NCI-H510A treated with DMSO at 0.1 percent for 48 hours (cell line): ENCODE measurements at regions not wholly inside any gene's neighbourhood (a gene's known extent, or its start where the extent isn't known, plus 50 kb on each side); places are given as distances from the start of the nearest gene placed in this dataset.
"Not testable (repeated sequence)": the region's sequence is repeated elsewhere in the genome, so short reads cannot be mapped to it uniquely, and the experiment has no call there.

Experiments
- DNase-seq: peaks from one replicate; lab custom pipeline; 2025; lab: John Stamatoyannopoulos, UW

DNA sequence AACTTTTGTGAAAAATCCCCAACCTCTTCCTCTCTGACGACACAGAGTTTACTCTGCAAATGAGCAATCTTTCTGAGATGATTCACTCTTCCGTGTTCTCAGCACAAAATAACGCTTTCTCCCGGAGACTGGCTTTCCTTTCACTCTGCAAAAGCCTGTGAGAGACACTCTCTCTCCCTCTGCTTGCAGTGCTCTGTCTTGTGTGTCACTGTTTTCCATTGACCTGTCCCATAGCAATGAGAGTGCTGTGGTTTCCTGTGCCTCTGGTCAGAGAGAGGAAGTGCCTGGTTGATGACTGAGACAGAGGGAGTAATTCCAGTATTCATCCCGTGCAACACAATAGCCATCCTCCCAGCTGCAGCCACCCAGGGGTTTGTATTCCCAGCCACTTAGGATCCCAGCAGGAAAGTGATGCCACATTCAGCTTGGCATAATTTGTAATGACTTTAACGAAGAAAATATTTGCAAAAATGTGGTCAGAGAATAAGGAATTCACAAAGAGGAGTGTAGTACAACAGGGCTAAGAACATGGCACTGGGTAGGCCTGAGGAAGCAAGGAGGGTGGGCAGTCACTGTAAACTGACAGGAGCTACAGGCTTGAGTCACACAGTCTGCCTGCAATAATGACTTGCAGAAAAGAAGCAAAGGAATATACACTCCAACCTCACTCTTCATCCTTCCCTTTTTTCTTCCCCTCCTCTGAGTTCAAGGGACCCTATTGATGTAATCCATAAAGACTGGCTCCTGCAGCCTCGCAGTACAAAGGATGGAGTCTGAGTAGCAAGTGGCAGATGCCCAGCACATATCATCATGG is 463.5 kb upstream of the RGMB start:
- no peak for DNase-seq

DNA sequence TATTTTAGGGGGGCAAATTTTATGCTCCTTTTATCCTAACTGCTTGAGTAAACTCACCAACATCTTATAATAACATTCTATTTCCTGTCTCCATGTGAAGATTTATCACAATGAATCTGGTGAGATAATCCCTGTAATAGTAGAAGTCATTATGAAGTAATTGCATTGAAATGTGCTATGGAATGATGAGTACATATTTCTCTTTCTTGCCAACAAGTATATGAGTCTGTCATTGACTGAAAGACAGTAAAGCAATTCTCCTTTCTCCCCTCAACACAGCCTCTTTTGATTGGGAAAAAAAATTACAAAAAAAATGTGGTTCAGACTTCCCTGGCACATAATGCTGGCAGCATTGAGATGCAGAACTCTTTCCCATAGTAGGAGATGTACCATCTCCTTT is 459.2 kb upstream of the RGMB start:
- no peak for DNase-seq

DNA sequence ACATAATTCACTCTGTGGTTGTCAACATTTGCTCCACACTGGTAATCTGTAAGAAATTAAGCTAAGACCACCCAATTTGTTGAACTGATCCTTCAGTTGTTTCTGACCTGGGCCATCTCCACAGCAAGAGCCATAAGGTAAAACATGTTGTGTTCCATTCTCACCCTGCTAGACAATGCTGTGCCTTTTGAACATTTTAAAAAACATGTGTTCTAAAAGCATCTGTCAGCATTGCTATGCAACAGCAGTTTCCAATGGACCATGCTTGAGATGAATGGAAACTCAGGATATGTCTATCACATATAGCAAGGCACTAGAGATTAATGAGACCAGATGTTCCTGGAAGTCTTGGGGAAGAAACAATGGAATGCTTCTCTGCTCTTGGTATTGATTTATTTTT is 455.1 kb upstream of the RGMB start:
- no peak for DNase-seq

DNA sequence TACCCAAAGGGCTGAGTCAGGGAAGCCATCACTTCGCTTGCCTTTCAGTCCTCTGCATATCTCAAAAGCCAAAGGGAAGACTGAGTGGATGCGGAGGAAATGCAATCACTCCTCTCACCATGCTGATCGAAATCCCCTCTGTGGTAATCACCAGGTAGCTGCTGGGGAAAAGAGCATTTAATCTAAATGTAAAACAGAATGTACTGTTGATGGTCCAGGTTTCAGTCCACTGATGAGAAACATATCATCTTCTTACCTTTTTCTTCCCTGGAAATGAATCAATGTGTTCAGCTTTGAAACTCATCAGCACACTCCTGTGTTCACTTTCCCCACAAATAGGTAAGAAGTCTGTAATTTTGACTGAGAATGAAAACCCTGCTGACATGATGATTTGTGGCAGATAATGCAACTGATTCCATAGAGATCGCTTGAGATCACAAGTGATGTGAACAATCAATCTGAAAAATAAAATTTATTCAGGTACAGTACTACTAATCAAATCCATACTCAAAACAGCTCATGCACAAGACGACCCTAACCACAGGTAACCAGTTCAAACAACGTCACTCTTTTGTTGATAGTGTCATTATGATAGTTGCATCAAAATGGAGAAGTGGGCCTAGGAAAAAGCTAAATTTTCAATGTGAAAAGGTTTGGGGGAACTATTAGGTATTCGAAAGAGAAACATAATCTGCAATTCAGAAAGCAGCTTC is 454.0 kb upstream of the RGMB start:
- DNase-seq: no peak

DNA sequence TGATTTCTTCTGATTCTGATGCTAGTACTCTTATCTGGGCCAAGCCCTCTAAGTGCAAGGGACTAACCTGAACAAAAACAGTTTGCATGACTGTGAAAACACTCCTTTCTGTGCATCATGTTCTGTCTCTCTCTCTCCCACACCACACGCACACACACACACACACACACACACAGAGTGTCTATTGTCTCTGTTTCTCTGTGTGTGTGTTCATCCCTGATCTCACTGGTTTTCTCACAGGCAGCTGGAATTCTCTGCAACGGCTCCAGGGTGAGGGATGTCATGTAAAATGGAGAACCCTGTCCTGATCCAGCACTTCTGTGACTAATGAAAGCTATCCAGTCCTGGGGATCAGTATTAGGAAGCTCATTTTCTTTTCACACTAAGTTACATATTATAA is 453.1 kb upstream of the RGMB start:
- no peak for DNase-seq

DNA sequence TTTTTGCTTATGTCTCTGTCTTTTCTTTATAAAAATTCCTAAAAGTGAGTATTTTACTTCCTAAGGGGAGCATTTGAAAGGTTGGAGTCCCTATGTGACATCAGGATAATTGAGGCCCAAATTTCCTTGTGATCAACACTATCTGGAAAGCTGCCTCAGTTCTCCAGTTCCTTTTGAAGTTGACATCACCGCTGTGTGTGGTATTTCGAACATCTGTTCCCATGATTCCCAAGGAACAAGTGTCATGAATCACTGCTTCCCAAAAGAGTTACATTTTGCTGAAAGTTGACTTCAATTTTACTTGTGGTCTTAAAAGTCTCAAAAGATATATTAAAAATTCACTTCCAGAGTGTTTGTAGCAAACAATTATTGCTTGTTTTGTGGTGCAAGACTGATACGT is 452.1 kb upstream of the RGMB start:
- DNase-seq: no peak

DNA sequence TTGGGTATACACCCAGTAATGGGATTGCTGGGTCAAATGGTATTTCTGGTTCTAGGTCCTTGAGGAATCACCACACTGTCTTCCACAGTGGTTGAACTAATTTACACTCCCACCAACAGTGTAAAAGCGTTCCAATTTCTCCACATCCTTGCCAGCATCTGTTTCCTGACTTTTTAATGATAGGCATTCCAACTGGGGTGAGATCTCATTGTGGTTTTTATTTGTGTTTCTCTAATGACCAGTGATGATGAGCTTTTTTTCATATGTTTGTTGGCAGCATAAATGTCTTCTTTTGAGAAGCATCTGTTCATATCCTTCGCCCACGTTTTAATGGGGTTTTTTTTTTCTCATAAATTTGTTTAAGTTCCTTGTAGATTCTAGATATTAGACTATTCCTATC is 448.3 kb upstream of the RGMB start:
- not testable (repeated sequence) for DNase-seq

DNA sequence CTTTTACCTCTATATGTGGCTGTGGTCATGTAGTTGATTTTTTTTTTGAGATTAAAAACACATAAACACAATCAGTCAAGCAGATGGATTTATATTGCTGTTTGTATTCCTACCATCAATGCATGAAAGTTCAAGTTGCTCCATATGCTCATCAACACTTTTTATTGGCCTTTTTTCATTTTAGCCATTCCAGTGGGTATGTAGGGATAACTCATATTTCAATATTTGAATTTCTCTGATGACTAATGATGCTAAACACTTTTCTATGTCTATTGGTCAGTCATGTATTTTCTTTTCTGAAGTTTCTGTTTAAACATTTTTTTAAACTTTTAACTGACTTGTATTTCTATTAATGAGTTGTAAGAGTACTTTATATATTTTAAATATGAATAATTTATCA is 445.4 kb upstream of the RGMB start:
- no peak for DNase-seq

DNA sequence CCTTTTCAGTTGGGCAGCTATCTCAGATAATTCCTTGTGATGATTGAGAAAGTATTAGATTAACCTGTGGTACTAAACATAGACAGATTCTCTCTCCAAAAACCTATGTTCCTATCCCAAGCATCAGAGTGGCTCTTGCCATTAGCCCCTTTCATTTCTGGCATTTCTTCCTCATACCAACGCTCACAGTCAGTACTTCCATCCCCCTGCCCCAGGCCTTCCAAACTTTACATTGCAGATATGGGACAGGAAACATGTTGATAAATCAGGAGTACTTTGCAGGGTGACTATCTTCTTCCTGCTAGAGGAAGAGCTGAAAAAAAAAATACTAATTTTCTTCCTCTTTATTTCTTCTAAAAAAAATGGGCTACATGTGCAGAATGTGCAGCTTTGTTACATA is 442.6 kb upstream of the RGMB start:
- no peak for DNase-seq

DNA sequence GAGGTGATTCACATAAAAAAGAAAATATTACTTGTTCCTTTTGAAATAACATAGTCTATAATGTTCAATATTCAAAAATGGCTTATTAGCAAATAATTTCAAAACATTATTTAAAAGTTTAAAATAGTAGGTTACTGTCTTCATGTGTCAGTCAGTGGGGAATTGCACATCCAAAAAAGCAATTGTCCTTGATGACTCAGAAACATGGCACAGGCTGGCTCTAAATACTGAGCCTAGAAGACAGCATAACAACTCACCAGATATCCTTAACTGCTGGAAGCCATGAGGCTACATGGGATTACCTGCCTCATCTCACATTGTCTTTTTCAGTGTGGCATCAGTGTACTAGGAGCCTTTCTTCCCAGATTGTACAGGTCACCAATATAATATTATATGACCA is 439.5 kb upstream of the RGMB start:
- DNase-seq: no peak

DNA sequence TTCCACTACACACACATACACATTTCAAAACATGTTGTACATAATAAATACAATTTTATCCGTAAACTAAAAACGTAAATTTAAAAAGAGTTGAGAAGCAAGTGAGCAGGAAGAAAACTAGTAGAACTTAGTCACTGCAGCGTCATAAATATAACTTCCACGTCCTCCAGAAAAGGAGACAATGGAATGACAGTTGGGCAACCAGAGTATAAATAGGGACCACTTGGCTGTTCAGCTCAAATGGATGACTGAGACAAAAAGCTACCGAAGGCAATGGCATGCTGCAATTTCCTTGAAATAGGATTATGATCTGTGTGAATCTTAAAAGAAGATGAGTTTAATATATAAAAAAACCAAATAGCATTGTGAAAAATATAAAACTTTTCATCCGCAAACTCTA is 438.5 kb upstream of the RGMB start:
- DNase-seq: no peak

DNA sequence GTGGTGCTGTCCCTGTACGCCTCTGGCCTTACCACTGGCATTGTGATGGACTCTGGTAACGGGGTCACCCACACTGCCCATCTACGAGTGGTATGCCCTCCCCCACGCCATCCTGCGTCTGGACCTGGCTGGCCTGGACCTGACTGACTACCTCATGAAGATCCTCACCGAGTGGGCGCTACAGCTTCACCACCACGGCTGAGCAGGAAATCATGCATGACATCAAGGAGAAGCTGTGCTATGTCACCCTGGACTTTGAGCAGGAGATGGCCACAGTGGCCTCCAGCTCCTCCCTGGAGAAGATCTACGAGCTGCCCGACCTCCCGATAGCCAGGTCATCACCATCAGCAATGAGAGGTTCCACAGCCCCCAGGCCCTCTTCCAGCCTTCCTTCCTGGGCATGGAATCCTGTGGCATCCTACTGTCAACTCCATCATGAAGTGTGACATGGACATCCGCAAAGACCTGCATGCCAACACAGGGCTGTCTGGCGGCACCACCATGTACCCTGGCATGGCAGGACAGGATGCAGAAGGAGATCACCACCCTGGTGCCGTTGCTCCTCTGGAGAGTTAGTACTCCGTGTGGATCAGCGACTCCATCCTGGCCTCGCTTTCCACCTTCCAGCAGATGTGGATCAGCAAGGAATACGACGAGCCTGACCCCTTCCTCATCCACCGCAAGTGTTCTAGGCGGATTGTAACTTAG is 434.2 kb upstream of the RGMB start:
- DNase-seq: no peak

DNA sequence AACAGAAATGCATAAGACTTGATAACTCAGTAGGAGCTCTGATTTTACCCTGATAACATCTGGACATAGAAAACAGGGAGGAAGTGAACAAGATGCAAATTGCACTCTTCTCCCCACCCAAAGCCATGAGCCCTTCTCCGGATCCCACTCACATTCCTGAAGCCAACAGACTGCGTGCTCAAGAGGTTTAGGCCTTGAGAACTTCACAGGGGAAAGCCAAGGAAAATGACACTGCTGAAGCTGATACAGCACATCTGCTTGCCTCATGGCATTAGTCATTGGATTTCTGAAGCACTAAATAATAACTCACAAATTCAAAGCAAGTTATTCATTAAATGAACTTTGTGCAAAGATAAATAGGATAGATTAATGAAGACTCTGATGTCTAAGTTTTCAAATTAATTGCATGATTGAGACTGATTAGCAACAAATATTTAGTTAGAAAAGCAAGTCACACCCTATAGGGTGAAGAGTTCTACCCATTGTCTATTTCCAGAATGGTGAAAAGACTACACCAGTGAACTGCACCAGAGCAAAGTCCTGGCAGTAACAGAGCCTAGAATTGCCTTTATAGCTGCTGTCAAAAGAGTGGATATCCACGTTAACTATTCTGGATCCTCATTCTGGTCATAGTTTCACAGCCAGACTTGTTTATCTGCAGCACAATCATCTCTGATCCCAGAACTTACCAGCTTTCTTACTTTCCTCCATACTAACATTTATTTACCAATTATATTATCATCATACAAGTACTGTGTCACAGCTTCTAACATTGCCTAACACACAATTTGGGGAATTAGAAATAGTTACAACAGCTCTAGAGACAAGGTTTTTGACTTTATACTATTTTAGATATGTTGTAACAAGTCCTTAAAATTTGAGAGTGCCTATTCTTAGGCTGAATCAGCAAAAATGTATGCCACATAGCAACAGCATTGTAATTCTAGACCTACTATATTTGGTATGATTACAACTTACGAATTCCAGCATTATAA is 432.1 kb upstream of the RGMB start:
- no peak for DNase-seq

DNA sequence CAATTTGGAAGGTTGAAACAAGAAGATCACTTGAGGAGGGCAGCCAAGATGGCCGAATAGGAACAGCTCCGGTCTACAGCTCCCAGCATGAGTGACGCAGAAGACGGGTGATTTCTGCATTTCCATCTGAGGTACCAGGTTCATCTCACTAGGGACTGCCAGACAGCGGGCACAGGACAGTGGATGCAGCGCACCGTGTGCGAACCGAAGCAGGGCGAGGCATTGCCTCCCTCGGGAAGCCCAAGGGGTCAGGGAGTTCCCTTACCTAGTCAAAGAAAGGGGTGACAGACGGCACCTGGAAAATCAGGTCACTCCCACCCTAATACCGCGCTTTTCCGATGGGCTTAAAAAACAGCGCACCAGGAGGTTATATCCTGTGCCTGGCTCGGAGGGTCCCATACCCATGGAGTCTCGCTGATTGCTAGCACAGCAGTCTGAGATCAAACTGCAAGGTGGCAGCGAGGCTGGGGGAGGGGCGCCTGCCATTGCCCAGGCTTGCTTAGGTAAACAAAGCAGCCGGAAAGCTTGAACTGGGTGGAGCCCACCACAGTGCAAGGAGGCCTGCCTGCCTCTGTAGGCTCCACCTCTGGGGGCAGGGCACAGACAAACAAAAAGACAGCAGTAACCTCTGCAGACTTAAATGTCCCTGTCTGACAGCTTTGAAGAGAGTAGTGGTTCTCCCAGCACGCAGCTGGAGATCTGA is 430.4 kb upstream of the RGMB start:
- not testable (repeated sequence) for DNase-seq

DNA sequence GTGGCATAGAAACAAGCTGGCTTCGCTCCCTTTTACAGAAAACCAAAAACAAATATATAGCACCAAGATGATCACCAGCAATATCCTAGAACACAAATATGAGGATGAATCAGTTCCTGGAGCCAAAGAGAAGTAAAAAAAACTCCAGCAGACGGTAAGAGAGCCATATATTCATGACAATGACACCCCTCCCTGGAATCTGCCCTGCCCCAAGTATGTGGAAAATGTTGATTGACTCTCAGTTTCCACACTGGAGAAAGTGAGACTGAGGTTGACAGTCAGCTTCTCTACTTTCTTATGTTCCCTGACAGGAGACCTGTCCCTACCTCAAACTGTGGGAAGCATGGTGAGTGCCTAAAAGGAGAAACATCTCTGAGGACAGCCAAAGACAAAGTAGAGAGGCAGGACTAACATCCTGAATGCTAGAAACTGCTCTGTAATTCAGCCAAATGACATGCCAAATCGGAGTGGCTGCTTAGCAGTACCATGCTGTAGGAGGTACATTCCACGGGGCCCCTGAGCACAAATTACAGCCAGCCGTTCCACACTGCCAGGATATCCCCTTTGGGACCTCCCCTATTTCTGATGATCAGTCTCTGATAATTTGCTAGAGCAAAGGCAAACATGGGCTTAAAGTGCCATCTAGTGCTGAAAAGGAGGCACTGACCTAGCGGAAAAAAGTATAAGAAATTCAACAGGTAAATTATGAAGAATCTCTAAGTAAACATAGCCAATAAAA is 424.0 kb upstream of the RGMB start:
- no peak for DNase-seq

DNA sequence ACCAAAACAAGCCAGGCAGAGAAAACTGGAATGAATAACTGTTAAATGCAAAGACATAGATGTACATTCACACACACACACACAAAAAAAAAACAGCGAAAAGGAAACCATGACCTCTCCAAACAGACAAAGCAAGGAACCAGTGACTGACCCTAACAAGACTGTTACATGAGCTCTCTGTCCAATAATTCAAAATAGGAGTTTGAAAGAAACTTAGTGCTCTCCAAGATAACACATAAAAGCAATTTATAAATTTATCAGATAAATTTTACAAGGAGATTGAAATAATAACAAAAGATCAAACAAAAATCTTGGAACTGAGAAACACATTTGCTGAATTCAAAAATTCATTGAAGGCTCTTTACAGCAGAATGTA is 423.5 kb upstream of the RGMB start:
- no peak for DNase-seq

DNA sequence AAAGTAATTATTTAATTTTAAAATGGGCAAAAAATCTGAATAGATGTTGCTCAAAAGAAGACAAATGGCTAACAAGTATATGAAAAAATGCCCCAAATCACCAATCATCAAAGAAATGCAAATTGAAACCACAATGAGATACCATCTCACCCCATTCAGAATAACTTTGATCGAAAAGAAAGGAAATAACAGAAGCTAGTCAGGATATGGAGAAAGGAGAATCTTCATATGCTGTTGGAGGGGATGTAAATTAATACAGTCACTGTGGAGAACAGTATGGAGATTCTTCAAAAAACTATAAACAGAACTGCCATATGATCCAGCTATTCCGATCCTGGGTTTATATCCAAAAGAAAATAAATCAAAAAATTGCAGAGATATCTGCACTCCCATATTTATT is 418.5 kb upstream of the RGMB start:
- no peak for DNase-seq

DNA sequence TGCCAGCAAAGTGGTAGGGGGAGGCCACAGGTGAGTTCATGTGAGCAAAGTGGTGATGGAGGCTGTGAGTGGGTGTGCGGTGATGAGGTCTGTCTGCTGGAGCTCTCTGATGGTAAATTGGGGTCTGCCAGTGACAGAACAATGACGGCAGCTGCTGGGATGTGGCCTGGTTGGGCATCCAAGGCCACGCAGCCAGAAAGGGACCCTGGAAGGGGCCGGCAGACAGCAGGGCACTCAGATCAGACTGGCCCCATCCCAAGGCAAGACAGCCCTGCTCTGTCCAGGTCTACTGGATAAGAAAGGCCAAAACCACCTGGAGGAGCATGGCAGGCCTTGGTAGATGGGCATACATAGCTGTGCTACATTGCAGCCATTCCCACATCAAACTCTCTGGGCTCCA is 412.9 kb upstream of the RGMB start:
- DNase-seq: no peak

DNA sequence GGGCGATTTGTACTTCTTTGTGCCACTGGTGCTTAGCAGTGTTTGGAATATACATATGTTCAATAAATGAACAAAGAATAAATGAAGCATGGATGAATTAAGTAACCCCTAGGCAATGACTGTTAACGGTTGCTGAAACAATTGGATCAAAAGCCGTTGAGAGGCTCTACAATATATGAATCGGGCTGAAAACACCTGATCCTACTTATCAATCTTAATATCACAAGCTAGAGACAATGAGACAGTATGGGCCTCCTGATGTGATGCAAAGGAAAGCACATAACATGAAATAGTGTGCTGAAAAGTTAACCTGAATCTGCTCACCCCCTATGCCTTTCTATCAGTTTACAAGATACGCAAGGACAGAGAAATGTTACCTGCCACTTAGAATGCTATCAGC is 410.3 kb upstream of the RGMB start:
- DNase-seq: no peak

DNA sequence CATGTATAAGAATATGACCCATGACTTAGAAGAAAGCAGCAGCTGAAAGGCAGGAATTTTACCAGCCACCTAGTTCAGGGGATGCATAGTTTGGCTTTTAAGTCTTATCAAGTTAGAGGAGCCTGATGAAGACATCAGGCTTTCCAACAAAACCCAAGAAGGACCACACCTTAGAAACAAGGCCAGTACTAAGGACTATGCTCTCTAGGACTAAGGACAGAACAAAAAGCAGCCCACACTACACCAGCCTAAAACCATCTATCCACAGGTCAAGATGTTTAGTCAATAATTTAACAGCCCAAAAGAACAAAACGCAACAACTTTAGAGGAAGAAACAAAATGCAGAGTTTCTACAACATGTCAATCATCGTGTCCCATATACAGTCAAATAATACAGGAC is 408.9 kb upstream of the RGMB start:
- DNase-seq: no peak

DNA sequence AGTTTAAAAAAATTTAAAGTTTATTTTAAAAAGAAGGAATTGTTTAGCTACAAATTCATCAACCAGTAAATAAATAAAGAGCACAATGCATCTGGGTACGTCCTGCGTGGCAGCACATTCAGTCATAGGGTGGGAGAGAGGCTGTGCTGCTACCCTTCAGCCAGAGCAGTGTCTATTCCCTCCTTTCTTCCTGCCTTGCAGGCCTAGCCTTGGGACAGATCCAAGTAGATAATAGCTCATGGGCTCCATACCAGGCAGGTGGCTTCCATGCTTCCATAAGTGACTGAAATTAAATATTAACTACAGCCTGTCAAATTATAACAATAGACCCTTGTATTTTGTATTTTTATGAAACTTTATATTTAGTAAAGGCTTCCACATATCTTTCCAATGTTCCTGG is 408.3 kb upstream of the RGMB start:
- DNase-seq: no peak
